Activated T-helper 2 cell treated with anti-CD3 and anti-CD28 coated beads, Interferon-gamma antibody, Interleukin-2, Interleukin-4, amounts not matched to agents 10 μg/mL and 5 μg/mL and 100 μg/mL, durations not matched to agents 14 hours and 24 hours and 36 hours (primary cell): ENCODE measurements at regions not wholly inside any gene's neighbourhood (a gene's known extent, or its start where the extent isn't known, plus 50 kb on each side); places are given as distances from the start of the nearest gene placed in this dataset.
"Not testable (repeated sequence)": the region's sequence is repeated elsewhere in the genome, so short reads cannot be mapped to it uniquely, and the experiment has no call there.

ENCODE experiments used
- DNase-seq: peaks from one replicate; pipeline ENCODE4 v3.0.0; 2021; ENCODE audit warnings: low spot score
- H3K27ac Mint-ChIP-seq: one replicate; pipeline ENCODE4 v1.8.0; 2021; ENCODE audit warnings: mixed read lengths
- H3K27me3 Mint-ChIP-seq: one replicate; pipeline ENCODE4 v1.8.0; 2021; ENCODE audit warnings: low read depth, mixed read lengths
- H3K36me3 Mint-ChIP-seq: one replicate; pipeline ENCODE4 v1.8.0; 2021; ENCODE audit warnings: low read depth, mixed read lengths
- H3K4me1 Mint-ChIP-seq: one replicate; pipeline ENCODE4 v1.8.0; 2021; ENCODE audit warnings: low read depth, mixed read lengths
- H3K4me3 Mint-ChIP-seq: one replicate; pipeline ENCODE4 v1.8.0; 2021; ENCODE audit warnings: low read depth, mild to moderate bottlenecking, moderate library complexity, mixed read lengths
- H3K9me3 Mint-ChIP-seq: one replicate; pipeline ENCODE4 v1.8.0; 2021; ENCODE audit warnings: mixed read lengths
- intact Hi-C: fragments of 100-400 bp; cut with micrococcal nuclease; formaldehyde crosslinking; loops from one replicate; pipeline ENCODE4 v1.15.1; 2023

GRCh38 chr18:46179306-46179705 is 75.1 kb downstream of the HAUS1 start:
- no peak overlapping the region for H3K4me3 Mint-ChIP-seq
- H3K4me1 Mint-ChIP-seq, result peaks cover 41% of the 10 kb centered on the region
- H3K9me3 Mint-ChIP-seq, result no peaks in the 10 kb centered on the region
- no peak overlapping the region for H3K27ac Mint-ChIP-seq
- intact Hi-C loops, result no loop called here
- no peaks in the 10 kb centered on the region for H3K27me3 Mint-ChIP-seq
- DNase-seq, result no peak
- H3K36me3 Mint-ChIP-seq, result peaks cover 38% of the 10 kb centered on the region

- H3K4me3 Mint-ChIP-seq, result no peak overlapping the region
- DNase-seq, result no peak
- peaks cover 19% of the 10 kb centered on the region for H3K36me3 Mint-ChIP-seq
- H3K27me3 Mint-ChIP-seq, result no peaks in the 10 kb centered on the region
- H3K9me3 Mint-ChIP-seq, result no peaks in the 10 kb centered on the region
- H3K27ac Mint-ChIP-seq, result no peak overlapping the region
- intact Hi-C loops, result no loop called here
- H3K4me1 Mint-ChIP-seq, result peaks cover 31% of the 10 kb centered on the region
Observed at GRCh38 chr18:46182633-46183358, 78.6 kb downstream of the HAUS1 start.

GRCh38 chr18:46184296-46184695 is 80.1 kb downstream of the HAUS1 start:
- H3K27me3 Mint-ChIP-seq, H3K9me3 Mint-ChIP-seq, DNase-seq, H3K27ac Mint-ChIP-seq, intact Hi-C loops, H3K4me3 Mint-ChIP-seq: not testable (repeated sequence)
- H3K36me3 Mint-ChIP-seq, result peaks cover 16% of the 10 kb centered on the region
- H3K4me1 Mint-ChIP-seq, result peaks cover 28% of the 10 kb centered on the region

- peaks cover 30% of the 10 kb centered on the region for H3K4me1 Mint-ChIP-seq
Observed at GRCh38 chr18:46184727-46185126, 80.5 kb downstream of the HAUS1 start.

GRCh38 chr18:46190667-46191066 is 86.5 kb downstream of the HAUS1 start:
- H3K4me1 Mint-ChIP-seq, result peaks cover 15% of the 10 kb centered on the region
- peaks cover 15% of the 10 kb centered on the region for H3K36me3 Mint-ChIP-seq
- H3K27ac Mint-ChIP-seq, result no peak overlapping the region
- intact Hi-C loops, result no loop called here
- H3K4me3 Mint-ChIP-seq, result no peak overlapping the region
- no peaks in the 10 kb centered on the region for H3K9me3 Mint-ChIP-seq
- no peak for DNase-seq
- H3K27me3 Mint-ChIP-seq, result no peaks in the 10 kb centered on the region

More at GRCh38 chr18:46184727-46185126, 80.5 kb downstream of the HAUS1 start:
- intact Hi-C loops, result no loop called here
- peaks cover 13% of the 10 kb centered on the region for H3K36me3 Mint-ChIP-seq
- H3K9me3 Mint-ChIP-seq, result no peaks in the 10 kb centered on the region
- no peak for DNase-seq
- no peak overlapping the region for H3K27ac Mint-ChIP-seq
- H3K4me3 Mint-ChIP-seq, result no peak overlapping the region
- H3K27me3 Mint-ChIP-seq, result no peaks in the 10 kb centered on the region

GRCh38 chr18:46196627-46197243 is 92.5 kb downstream of the HAUS1 start:
- Mint-ChIP-seq H3K4me1 (peaks cover 29% of the 10 kb centered on the region), H3K4me3 (no peak overlapping the region), H3K27me3 (no peaks in the 10 kb centered on the region), H3K9me3 (no peaks in the 10 kb centered on the region), H3K36me3 (peaks cover 31% of the 10 kb centered on the region), H3K27ac (no peak overlapping the region)
- intact Hi-C loops, result loop anchor here (5.0 kb wide), 1 partner anchor 36 kb away; no protein-coding TSS in a partner anchor
- DNase-seq, result no peak

- Mint-ChIP-seq H3K27ac (peak overlapping the region; percentile 63), H3K4me1 (peaks cover 46% of the 10 kb centered on the region), H3K27me3 (no peaks in the 10 kb centered on the region), H3K4me3 (no peak overlapping the region), H3K9me3 (no peaks in the 10 kb centered on the region), H3K36me3 (peaks cover 28% of the 10 kb centered on the region)
- DNase-seq, result no peak
- intact Hi-C loops, result loop anchor here (5.0 kb wide), 1 partner anchor 33 kb away; no protein-coding TSS in a partner anchor
Observed at GRCh38 chr18:46199515-46200147, 95.4 kb downstream of the HAUS1 start.

- intact Hi-C loops, H3K9me3 Mint-ChIP-seq, H3K4me3 Mint-ChIP-seq, H3K27me3 Mint-ChIP-seq, DNase-seq: not testable (repeated sequence)
- H3K27ac Mint-ChIP-seq, result peak overlapping the region; percentile 63
- H3K36me3 Mint-ChIP-seq, result peaks cover 28% of the 10 kb centered on the region
- H3K4me1 Mint-ChIP-seq, result peaks cover 52% of the 10 kb centered on the region
Observed at GRCh38 chr18:46200178-46201055, 96.2 kb downstream of the HAUS1 start.

GRCh38 chr18:46204143-46204542 is 100.0 kb downstream of the HAUS1 start:
- intact Hi-C loops, result no loop called here
- Mint-ChIP-seq H3K4me1 (peaks cover 67% of the 10 kb centered on the region), H3K27ac (no peak overlapping the region), H3K36me3 (peaks cover 31% of the 10 kb centered on the region), H3K9me3 (no peaks in the 10 kb centered on the region), H3K4me3 (no peak overlapping the region), H3K27me3 (no peaks in the 10 kb centered on the region)
- DNase-seq, result no peak

GRCh38 chr18:46207985-46208384 is 103.8 kb downstream of the HAUS1 start:
- no peak for DNase-seq
- Mint-ChIP-seq H3K4me1 (peaks cover 76% of the 10 kb centered on the region), H3K9me3 (no peaks in the 10 kb centered on the region), H3K27me3 (no peaks in the 10 kb centered on the region), H3K27ac (peak overlapping the region; percentile 28), H3K36me3 (peaks cover 25% of the 10 kb centered on the region), H3K4me3 (no peak overlapping the region)
- intact Hi-C loops, result no loop called here

GRCh38 chr18:46209161-46209560 is 105.0 kb downstream of the HAUS1 start:
- intact Hi-C loops, result no loop called here
- Mint-ChIP-seq H3K9me3 (no peaks in the 10 kb centered on the region), H3K36me3 (peaks cover 25% of the 10 kb centered on the region), H3K4me3 (no peak overlapping the region), H3K27ac (peak overlapping the region; percentile 5), H3K4me1 (peaks cover 71% of the 10 kb centered on the region), H3K27me3 (no peaks in the 10 kb centered on the region)
- DNase-seq, result no peak

- peaks cover 28% of the 10 kb centered on the region for H3K36me3 Mint-ChIP-seq
- H3K9me3 Mint-ChIP-seq, result no peaks in the 10 kb centered on the region
- peak overlapping the region; percentile 90 for H3K27ac Mint-ChIP-seq
- intact Hi-C loops, result loop anchor here (1.0 to 2.0 kb wide), 2 partner anchors 38 to 63 kb away; no protein-coding TSS in a partner anchor
- no peak for DNase-seq
- H3K27me3 Mint-ChIP-seq, result no peaks in the 10 kb centered on the region
- H3K4me3 Mint-ChIP-seq, result peak overlapping the region; percentile 43
- peaks cover 66% of the 10 kb centered on the region for H3K4me1 Mint-ChIP-seq
Observed at GRCh38 chr18:46211816-46212215, 107.6 kb downstream of the HAUS1 start.
